ENCODE measurements at regions not wholly inside any gene's neighbourhood (a gene's known extent, or its start where the extent isn't known, plus 50 kb on each side); places are given as distances from the start of the nearest gene placed in this dataset.

DNA sequence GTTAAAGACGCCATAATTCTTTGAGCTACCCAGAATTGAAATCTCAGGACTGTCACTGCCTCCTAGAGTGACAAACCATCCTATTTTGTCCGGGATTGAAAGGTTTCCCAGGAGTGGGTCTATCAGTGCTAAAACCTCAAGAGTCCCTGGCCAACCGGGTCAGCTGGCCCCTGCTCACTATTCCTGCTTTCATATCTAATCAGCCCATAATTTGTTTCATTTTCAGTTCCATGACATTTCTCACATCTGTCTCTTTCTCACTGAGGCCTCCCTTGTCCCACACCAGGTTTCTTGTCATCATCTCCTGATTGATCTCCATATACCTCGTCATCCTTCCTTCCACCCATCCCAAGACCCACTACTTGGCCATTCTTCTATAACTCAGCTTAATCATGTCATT, 98.2 kb downstream of the SLC35B3 start:
- Histone ChIP-seq H3K36me3 (no peaks in the 10 kb centered on the region), H3K9me3 (no peaks in the 10 kb centered on the region), H3K27ac (no peak overlapping the region), H3K4me1 (no peaks in the 10 kb centered on the region), H3K4me3 (no peak overlapping the region), H3K27me3 (no peaks in the 10 kb centered on the region)
- no peak for DNase-seq
- intact Hi-C loops (cut with DNase I; ENCODE audit: low total_unique reads) = no loop called here
- TF ChIP-seq, protein P1, sequence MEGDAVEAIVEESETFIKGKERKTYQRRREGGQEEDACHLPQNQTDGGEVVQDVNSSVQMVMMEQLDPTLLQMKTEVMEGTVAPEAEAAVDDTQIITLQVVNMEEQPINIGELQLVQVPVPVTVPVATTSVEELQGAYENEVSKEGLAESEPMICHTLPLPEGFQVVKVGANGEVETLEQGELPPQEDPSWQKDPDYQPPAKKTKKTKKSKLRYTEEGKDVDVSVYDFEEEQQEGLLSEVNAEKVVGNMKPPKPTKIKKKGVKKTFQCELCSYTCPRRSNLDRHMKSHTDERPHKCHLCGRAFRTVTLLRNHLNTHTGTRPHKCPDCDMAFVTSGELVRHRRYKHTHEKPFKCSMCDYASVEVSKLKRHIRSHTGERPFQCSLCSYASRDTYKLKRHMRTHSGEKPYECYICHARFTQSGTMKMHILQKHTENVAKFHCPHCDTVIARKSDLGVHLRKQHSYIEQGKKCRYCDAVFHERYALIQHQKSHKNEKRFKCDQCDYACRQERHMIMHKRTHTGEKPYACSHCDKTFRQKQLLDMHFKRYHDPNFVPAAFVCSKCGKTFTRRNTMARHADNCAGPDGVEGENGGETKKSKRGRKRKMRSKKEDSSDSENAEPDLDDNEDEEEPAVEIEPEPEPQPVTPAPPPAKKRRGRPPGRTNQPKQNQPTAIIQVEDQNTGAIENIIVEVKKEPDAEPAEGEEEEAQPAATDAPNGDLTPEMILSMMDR (IDR thresholded peaks at IDR 0.05) = no peak

- TF ChIP-seq, protein P1 (IDR thresholded peaks at IDR 0.05) = no peak
- Histone ChIP-seq H3K4me3 (no peak overlapping the region), H3K36me3 (no peaks in the 10 kb centered on the region), H3K27ac (no peak overlapping the region), H3K9me3 (no peaks in the 10 kb centered on the region), H3K4me1 (no peaks in the 10 kb centered on the region), H3K27me3 (no peaks in the 10 kb centered on the region)
- no peak for DNase-seq
- intact Hi-C loops (cut with DNase I; ENCODE audit: low total_unique reads) = no loop called here
These were observed 98.8 kb downstream of the SLC35B3 start for GRCh38 chr6:8336406-8337057.

- Histone ChIP-seq H3K27ac (no peak overlapping the region), H3K36me3 (no peaks in the 10 kb centered on the region), H3K4me1 (no peaks in the 10 kb centered on the region), H3K4me3 (no peak overlapping the region), H3K27me3 (no peaks in the 10 kb centered on the region), H3K9me3 (no peaks in the 10 kb centered on the region)
- DNase-seq = no peak
- intact Hi-C loops (cut with DNase I; ENCODE audit: low total_unique reads) = no loop called here
- TF ChIP-seq, protein P1 (IDR thresholded peaks at IDR 0.05) = no peak
These were observed 99.4 kb downstream of the SLC35B3 start for GRCh38 chr6:8335896-8336295.

DNA sequence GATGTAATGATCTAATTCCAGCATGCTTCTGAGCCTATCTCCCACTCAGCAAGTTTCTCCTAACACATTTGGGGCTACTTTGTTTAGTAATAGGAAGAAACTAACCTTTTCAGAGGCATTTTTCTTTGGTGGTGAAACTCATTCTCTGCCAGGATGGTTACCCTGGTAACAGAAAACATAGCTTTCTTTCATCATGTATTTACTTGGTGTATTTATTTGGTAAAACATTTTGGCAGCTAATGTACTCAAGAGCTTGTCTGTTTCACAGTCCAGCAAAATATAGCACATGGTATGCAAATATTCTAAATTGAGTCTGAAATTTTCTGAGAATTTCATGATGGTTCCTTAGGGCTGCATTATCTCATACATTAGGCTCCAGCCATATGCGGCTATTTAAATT, 100.0 kb downstream of the SLC35B3 start:
- no peak overlapping the region for H3K4me3 ChIP-seq
- DNase-seq = no peak
- H3K27ac ChIP-seq = no peak overlapping the region
- intact Hi-C loops (cut with DNase I; ENCODE audit: low total_unique reads) = no loop called here
- TF ChIP-seq, protein P1 (IDR thresholded peaks at IDR 0.05) = no peak
- no peaks in the 10 kb centered on the region for H3K9me3 ChIP-seq
- H3K36me3 ChIP-seq = no peaks in the 10 kb centered on the region
- H3K4me1 ChIP-seq = no peaks in the 10 kb centered on the region
- H3K27me3 ChIP-seq = no peaks in the 10 kb centered on the region

GRCh38 chr6:8334113-8334512, 101.2 kb downstream of the SLC35B3 start:
- DNase-seq = no peak
- no peak overlapping the region for H3K27ac ChIP-seq
- TF ChIP-seq, protein P1 (IDR thresholded peaks at IDR 0.05) = no peak
- no peaks in the 10 kb centered on the region for H3K36me3 ChIP-seq
- H3K4me1 ChIP-seq = no peaks in the 10 kb centered on the region
- H3K9me3 ChIP-seq = no peaks in the 10 kb centered on the region
- no peak overlapping the region for H3K4me3 ChIP-seq
- H3K27me3 ChIP-seq = no peaks in the 10 kb centered on the region
- intact Hi-C loops (cut with DNase I; ENCODE audit: low total_unique reads) = no loop called here

- DNase-seq = no peak
- TF ChIP-seq, protein P1 (IDR thresholded peaks at IDR 0.05) = no peak
- H3K4me1 ChIP-seq = no peaks in the 10 kb centered on the region
- no peak overlapping the region for H3K4me3 ChIP-seq
- intact Hi-C loops (cut with DNase I; ENCODE audit: low total_unique reads) = no loop called here
- no peaks in the 10 kb centered on the region for H3K9me3 ChIP-seq
- H3K27me3 ChIP-seq = no peaks in the 10 kb centered on the region
- H3K36me3 ChIP-seq = no peaks in the 10 kb centered on the region
- no peak overlapping the region for H3K27ac ChIP-seq
These were observed 105.8 kb downstream of the SLC35B3 start for GRCh38 chr6:8329562-8329961.
